ENCODE measurements at regions not wholly inside any gene's neighbourhood (a gene's known extent, or its start where the extent isn't known, plus 50 kb on each side); places are given as distances from the start of the nearest gene placed in this dataset.

DNA sequence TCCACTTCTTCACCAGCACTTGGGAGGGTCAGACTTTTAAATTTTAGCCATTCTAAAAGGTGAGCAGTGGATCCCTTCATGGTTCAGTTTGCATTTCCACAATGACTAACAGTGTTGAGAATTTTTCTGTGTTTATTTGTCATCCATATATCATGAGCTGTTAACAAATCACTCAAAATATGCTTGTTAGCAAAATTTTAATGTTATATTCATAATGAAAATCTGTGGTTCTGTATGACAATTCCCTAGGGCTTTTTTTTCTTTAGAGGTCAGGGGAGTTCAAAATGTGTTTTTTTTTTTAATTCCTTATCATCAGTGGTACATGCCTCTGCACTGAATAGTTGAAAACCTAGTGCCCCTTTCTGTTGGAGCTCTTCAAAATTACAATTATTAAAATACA lies 682.2 kb upstream of the ADGRL2 start:
- CTCF ChIA-PET (ENCODE audit: partially characterized antibody): interaction anchor here (0.6 to 0.7 kb wide), 4 partner anchors 8 to 1891 kb away, joined by 3 to 4 read pairs (median 3); no protein-coding TSS in a partner anchor
- 0 out of 2 replicates have a peak, but pooled peaks cover 1% of the 10 kb centered on the region for H3K23me2 ChIP-seq (ENCODE audit: low read depth, low read length)
- no peak overlapping the region for H2BK20ac ChIP-seq (ENCODE audit: low read length)
- H2BK15ac ChIP-seq (ENCODE audit: low read length): no peak overlapping the region
- no peak overlapping the region for H3K4me2 ChIP-seq (ENCODE audit: insufficient read depth in 1 of 2, low read depth in 2 of 2, low read length in 2 of 2)
- H3K36me3 ChIP-seq (ENCODE audit: control insufficient read depth in 2 of 4, insufficient read depth in 4 of 4, low read length in 3 of 4): no peaks in the 10 kb centered on the region
- no peak overlapping the region for H4K91ac ChIP-seq (replicated peaks; ENCODE audit: insufficient read length, low read length)
- H2BK12ac ChIP-seq (ENCODE audit: low read depth, low read length): no peak overlapping the region
- no peak for FAIRE-seq
- H2AFZ ChIP-seq (ENCODE audit: low read length): no peak overlapping the region
- no peak overlapping the region for H4K8ac ChIP-seq (ENCODE audit: extremely low read depth, insufficient read depth, low read length)
- no peak overlapping the region for H4K5ac ChIP-seq (ENCODE audit: insufficient read length, low read depth, low read length)
- H3K79me1 ChIP-seq (ENCODE audit: low read depth, low read length): no peaks in the 10 kb centered on the region
- H3K56ac ChIP-seq (replicated peaks; ENCODE audit: insufficient read length, low read depth, low read length): no peak overlapping the region
- no peak overlapping the region for H3K23ac ChIP-seq (ENCODE audit: insufficient read length)
- H3K4ac ChIP-seq (replicated peaks; ENCODE audit: insufficient read length, low read depth, low read length): no peak overlapping the region
- POLR2A ChIA-PET (ENCODE audit: partially characterized antibody): interaction anchor here (0.6 kb wide), 1 partner anchor 688 kb away, joined by 3 read pairs; no protein-coding TSS in a partner anchor
- H3K79me2 ChIP-seq (ENCODE audit: control insufficient read depth in 1 of 2, insufficient read depth in 2 of 2, low read length in 2 of 2): no peaks in the 10 kb centered on the region
- no peak for DNase-seq (ENCODE audit: low read depth in 1 of 2, low spot score in 2 of 2)
- H3K4me3 ChIP-seq (ENCODE audit: extremely low read depth in 1 of 4, insufficient read depth in 2 of 4, low read depth in 3 of 4, low read length in 4 of 4): no peak overlapping the region
- TF ChIP-seq, protein P1, sequence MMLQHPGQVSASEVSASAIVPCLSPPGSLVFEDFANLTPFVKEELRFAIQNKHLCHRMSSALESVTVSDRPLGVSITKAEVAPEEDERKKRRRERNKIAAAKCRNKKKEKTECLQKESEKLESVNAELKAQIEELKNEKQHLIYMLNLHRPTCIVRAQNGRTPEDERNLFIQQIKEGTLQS (IDR thresholded peaks at IDR 0.05; ENCODE audit: insufficient read depth, low read depth, low read length): no peak
- no peak for TF ChIP-seq POLR2AphosphoS5 (IDR thresholded peaks at IDR 0.05; ENCODE audit: low read depth, low read length)
- TF ChIP-seq CREB1 (IDR thresholded peaks at IDR 0.05): no peak
- no peak for TF ChIP-seq NRF1 (IDR thresholded peaks at IDR 0.05; ENCODE audit: low read depth, low read length)
- TF ChIP-seq EZH2 (IDR thresholded peaks at IDR 0.05; ENCODE audit: low read depth, low read length, severe bottlenecking): no peak
- H3K4me1 ChIP-seq (replicated peaks in 1 of 4; ENCODE audit: control insufficient read depth in 3 of 4, insufficient read depth in 4 of 4, low read length in 3 of 4): peaks cover 0 to 3% (median 0%) of the 10 kb centered on the region in 4 experiments; a peak in 2 of 7 replicates
- H3K27me3 ChIP-seq (replicated peaks in 1 of 4; ENCODE audit: control insufficient read depth in 3 of 4, extremely low read depth in 1 of 4, insufficient read depth in 3 of 4, low read length in 3 of 4): no peaks in the 10 kb centered on the region
- H3K9ac ChIP-seq (replicated peaks in 1 of 4; ENCODE audit: extremely low read depth in 1 of 4, low read depth in 3 of 4, low read length in 3 of 4): no peak overlapping the region
- H3K18ac ChIP-seq (ENCODE audit: extremely low read depth, low read length): no peak overlapping the region
- no peak overlapping the region for H2BK5ac ChIP-seq (ENCODE audit: low read depth, low read length)
- no peaks in the 10 kb centered on the region for H4K20me1 ChIP-seq (replicated peaks in 1 of 2; ENCODE audit: control insufficient read depth in 1 of 2, insufficient read depth in 2 of 2, low read length in 2 of 2)
- H2BK120ac ChIP-seq (replicated peaks; ENCODE audit: low read depth, low read length): no peak overlapping the region
- H3K27ac ChIP-seq (ENCODE audit: low read depth, low read length): no peak overlapping the region
- H3K14ac ChIP-seq (ENCODE audit: insufficient read length): no peak overlapping the region
- H3K9me3 ChIP-seq (ENCODE audit: insufficient read depth in 2 of 2, low read depth in 1 of 2, low read length in 1 of 2): 0 out of 4 replicates have a peak, but pooled peaks cover 0 to 3% of the 10 kb centered on the region in 2 experiments
- no peak overlapping the region for H2AK5ac ChIP-seq (ENCODE audit: low read depth, low read length)

All from H1 (cell line).